GM12878 (cell line): ENCODE measurements at regions not wholly inside any gene's neighbourhood (a gene's known extent, or its start where the extent isn't known, plus 50 kb on each side); places are given as distances from the start of the nearest gene placed in this dataset.

Source experiments
- ATAC-seq: fragments of 200-7000 bp; cut with Tn5 transposase; 3 replicates; pipeline ENCODE4 v1.9.1; 2020; ENCODE audit warnings: mild to moderate bottlenecking, moderate library complexity
- BruUV-seq: library from RNA; stranded (reverse); fragments of 400-500 nt; replicated peaks from 2 replicates; lab custom pipeline; 2021; lab: Mats Ljungman, UMichigan
- CTCF ChIA-PET: fragments of 300-600 bp; sonication (Branson Sonifier 250); formaldehyde crosslinking; extraction: SDS; loops from one replicate; lab custom pipeline; 2021; ENCODE audit warnings: inconsistent platforms; lab: Yijun Ruan, JAX
- POLR2A ChIA-PET: fragments of 350-600 bp; formaldehyde crosslinking; extraction: SDS; loops from one replicate; lab custom pipeline; 2021; ENCODE audit warnings: inconsistent platforms; lab: Charles Lee
- RAD21 ChIA-PET: fragments of 300-600 bp; sonication (Branson Sonifier 250); formaldehyde crosslinking; loops from one replicate; lab custom pipeline; 2023; ENCODE audit warnings: antibody characterized with exemption; ENCODE audit not compliant: unreplicated experiment; lab: Charles Lee
- SMC1A ChIA-PET: fragments of 300-600 bp; sonication (Branson Sonifier 250); formaldehyde crosslinking; loops from one replicate; lab custom pipeline; 2023; ENCODE audit not compliant: unreplicated experiment, uncharacterized antibody; lab: Charles Lee
- DNase-seq: peaks from one replicate; pipeline ENCODE4 v3.0.0-alpha.2; 2011; ENCODE audit warnings: low read depth, low spot score
- FAIRE-seq: peaks from 3 replicates; lab custom pipeline; 2011; peaks lifted over from hg19 to GRCh38; lab: Jason Lieb, UNC
- H2AFZ ChIP-seq: 2 replicates; pipeline ENCODE4 v1.6.0; 2011; ENCODE audit warnings: low read depth, low read length, control low read depth; ENCODE audit not compliant: control insufficient read depth
- H3K27ac ChIP-seq: 2 replicates; pipeline ENCODE4 v1.5.1; 2011; ENCODE audit warnings: control low read depth; ENCODE audit not compliant: control insufficient read depth, insufficient read depth
- H3K27me3 ChIP-seq, 2 experiments: replicated peaks in 1 of 2; 2 replicates each; pipeline versions ENCODE4 v1.6.0 to v1.6.1; 2011; ENCODE audit warnings: low read length in 1 of 2; ENCODE audit not compliant: control insufficient read depth in 2 of 2, insufficient read depth in 2 of 2
- H3K36me3 ChIP-seq, 2 experiments: 2 replicates each; pipeline ENCODE4 v1.5.1; 2011; ENCODE audit warnings: low read length in 1 of 2; ENCODE audit not compliant: control insufficient read depth in 2 of 2, insufficient read depth in 2 of 2
- H3K4me1 ChIP-seq: 2 replicates; pipeline ENCODE4 v1.6.1; 2011; ENCODE audit warnings: mild to moderate bottlenecking, low read length, moderate library complexity, mixed read lengths; ENCODE audit not compliant: control insufficient read depth, insufficient read depth
- H3K4me2 ChIP-seq: 2 replicates; pipeline ENCODE4 v1.6.0; 2011; ENCODE audit warnings: control low read depth; ENCODE audit not compliant: control insufficient read depth, insufficient read depth
- H3K4me3 ChIP-seq: fragments of 200-600 bp; sonication (generic); 2 replicates; pipeline ENCODE4 v1.5.1; 2016
- H3K79me2 ChIP-seq: 2 replicates; pipeline ENCODE4 v1.6.0; 2011; ENCODE audit warnings: low read length; ENCODE audit not compliant: control insufficient read depth, insufficient read depth
- H3K9ac ChIP-seq: 2 replicates; pipeline ENCODE4 v1.8.0; 2011; ENCODE audit warnings: low read length, control low read depth, mixed read lengths; ENCODE audit not compliant: control insufficient read depth, insufficient read depth
- H3K9me3 ChIP-seq: replicated peaks from 3 replicates; pipeline ENCODE4 v1.5.1; 2011; ENCODE audit warnings: mild to moderate bottlenecking, low read length; ENCODE audit not compliant: control insufficient read depth, insufficient read depth
- H4K20me1 ChIP-seq: 2 replicates; pipeline ENCODE4 v1.6.0; 2011; ENCODE audit not compliant: control insufficient read depth, insufficient read depth
- EED ChIP-seq: sonication (generic); IDR thresholded peaks from 2 replicates; pipeline ENCODE4 v1.6.1; 2016; ENCODE audit warnings: antibody characterized with exemption, low read depth
- LARP7 ChIP-seq: fragments of 450-650 bp; IDR thresholded peaks from 2 replicates; pipeline ENCODE4 v1.6.1; 2017; ENCODE audit warnings: mild to moderate bottlenecking
- RUNX3 ChIP-seq: IDR thresholded peaks from 2 replicates; pipeline ENCODE4 v1.6.1; 2012; ENCODE audit warnings: low read length, inconsistent platforms
- SUZ12 ChIP-seq: fragments of 200-600 bp; sonication (generic); IDR thresholded peaks from one replicate; pipeline ENCODE4 v1.6.1; 2018; ENCODE audit warnings: antibody characterized with exemption, mild to moderate bottlenecking; ENCODE audit not compliant: unreplicated experiment
- WGBS: methylation state at CpG from one replicate; pipeline ENCODE4 v1.1.6; 2016; ENCODE audit warnings: low lambda C conversion rate; ENCODE audit not compliant: insufficient replicate concordance, insufficient coverage; ENCODE audit errors: missing lambda C conversion rate; 5-methylcytosine and 5-hydroxymethylcytosine counted together
- in situ Hi-C: fragments of 300-500 bp; cut with MboI; formaldehyde crosslinking; loops from 9 replicates; pipeline ENCODE4 v1.14.3; 2018; ENCODE audit warnings: mixed read lengths
- intact Hi-C: fragments of 100-400 bp; cut with micrococcal nuclease; formaldehyde crosslinking; loops from one replicate; pipeline ENCODE4 v1.14.2; 2022; ENCODE audit not compliant: unreplicated experiment
- TF ChIP-seq, protein P1 (sequence below): fragments of 450-650 bp; IDR thresholded peaks from 2 replicates; pipeline ENCODE4 v1.6.1; 2016; ENCODE audit warnings: mild to moderate bottlenecking
- TF ChIP-seq, protein P2 (sequence below): IDR thresholded peaks from 2 replicates; pipeline ENCODE4 v1.6.1; 2011; ENCODE audit warnings: mild to moderate bottlenecking, low read depth, low read length, moderate library complexity; ENCODE audit not compliant: insufficient replicate concordance

DNA sequence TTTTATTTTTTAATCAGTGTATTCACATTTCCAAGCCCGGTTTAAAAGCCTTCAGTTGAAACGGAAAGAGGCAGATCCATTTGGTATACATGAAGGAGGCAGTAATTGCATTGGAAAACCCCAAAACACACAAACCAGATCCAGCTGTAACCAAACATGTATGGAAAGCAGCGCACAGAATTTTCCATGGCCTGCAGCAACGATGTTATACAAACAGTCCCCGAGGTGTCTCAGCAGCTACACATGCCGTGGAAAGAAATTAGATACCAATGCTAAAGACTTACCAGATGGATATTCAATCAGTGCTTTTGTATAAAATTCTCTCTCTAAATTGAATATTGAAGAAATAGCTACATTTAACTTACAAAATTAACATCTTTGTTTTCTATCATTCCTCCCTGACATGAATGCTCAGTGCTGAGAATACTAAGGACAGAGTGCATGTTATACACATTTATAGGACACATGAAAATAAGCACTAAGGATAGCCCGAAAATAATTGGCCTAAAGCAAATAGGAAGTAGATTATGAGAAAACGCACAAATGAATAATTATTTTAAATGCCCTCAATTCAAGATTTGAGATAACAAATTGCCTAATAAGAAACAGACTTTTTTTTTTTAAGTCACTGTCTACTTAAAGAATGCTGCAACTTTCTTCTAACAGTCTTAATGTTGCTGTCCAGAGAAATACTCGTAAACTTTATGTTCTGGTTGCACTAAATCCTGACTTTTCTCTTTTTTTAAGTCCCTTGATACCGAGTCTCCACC is 713.1 kb downstream of the HDGFL1 start:
- ChIA-PET CTCF (no interaction called here), SMC1A (no interaction called here), POLR2A (no interaction called here), RAD21 (no interaction called here)
- Histone ChIP-seq H3K27me3 (no peaks in the 10 kb centered on the region), H3K4me1 (no peaks in the 10 kb centered on the region), H3K4me2 (no peak overlapping the region), H3K36me3 (no peaks in the 10 kb centered on the region), H4K20me1 (no peaks in the 10 kb centered on the region), H3K27ac (no peak overlapping the region), H3K9ac (no peak overlapping the region), H3K9me3 (no peaks in the 10 kb centered on the region), H3K4me3 (no peak overlapping the region), H2AFZ (no peak overlapping the region), H3K79me2 (no peaks in the 10 kb centered on the region)
- ATAC-seq (no peak), DNase-seq (no peak), FAIRE-seq (no peak)
- no TSS peak for BruUV-seq
- 16% methylated on average over 10 of the region's 10 CpGs for WGBS
- TF ChIP-seq LARP7 (no peak), RUNX3 (no peak), EED (no peak), SUZ12 (no peak)
- TF ChIP-seq, protein P1, sequence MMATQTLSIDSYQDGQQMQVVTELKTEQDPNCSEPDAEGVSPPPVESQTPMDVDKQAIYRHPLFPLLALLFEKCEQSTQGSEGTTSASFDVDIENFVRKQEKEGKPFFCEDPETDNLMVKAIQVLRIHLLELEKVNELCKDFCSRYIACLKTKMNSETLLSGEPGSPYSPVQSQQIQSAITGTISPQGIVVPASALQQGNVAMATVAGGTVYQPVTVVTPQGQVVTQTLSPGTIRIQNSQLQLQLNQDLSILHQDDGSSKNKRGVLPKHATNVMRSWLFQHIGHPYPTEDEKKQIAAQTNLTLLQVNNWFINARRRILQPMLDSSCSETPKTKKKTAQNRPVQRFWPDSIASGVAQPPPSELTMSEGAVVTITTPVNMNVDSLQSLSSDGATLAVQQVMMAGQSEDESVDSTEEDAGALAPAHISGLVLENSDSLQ: no peak
- TF ChIP-seq, protein P2, sequence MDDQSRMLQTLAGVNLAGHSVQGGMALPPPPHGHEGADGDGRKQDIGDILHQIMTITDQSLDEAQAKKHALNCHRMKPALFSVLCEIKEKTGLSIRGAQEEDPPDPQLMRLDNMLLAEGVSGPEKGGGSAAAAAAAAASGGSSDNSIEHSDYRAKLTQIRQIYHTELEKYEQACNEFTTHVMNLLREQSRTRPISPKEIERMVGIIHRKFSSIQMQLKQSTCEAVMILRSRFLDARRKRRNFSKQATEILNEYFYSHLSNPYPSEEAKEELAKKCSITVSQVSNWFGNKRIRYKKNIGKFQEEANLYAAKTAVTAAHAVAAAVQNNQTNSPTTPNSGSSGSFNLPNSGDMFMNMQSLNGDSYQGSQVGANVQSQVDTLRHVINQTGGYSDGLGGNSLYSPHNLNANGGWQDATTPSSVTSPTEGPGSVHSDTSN: no peak
- in situ Hi-C loops (no loop called here), intact Hi-C loops (no loop called here)
